Urothelium cell line (cell line): ENCODE measurements at regions not wholly inside any gene's neighbourhood (a gene's known extent, or its start where the extent isn't known, plus 50 kb on each side); places are given as distances from the start of the nearest gene placed in this dataset.

Experiments
- DNase-seq: peaks from one replicate; pipeline ENCODE4 v3.0.0; 2011; ENCODE audit warnings: low spot score, mixed read lengths
- FAIRE-seq: peaks from 2 replicates; lab custom pipeline; 2011; peaks lifted over from hg19 to GRCh38; lab: Jason Lieb, UNC

DNA sequence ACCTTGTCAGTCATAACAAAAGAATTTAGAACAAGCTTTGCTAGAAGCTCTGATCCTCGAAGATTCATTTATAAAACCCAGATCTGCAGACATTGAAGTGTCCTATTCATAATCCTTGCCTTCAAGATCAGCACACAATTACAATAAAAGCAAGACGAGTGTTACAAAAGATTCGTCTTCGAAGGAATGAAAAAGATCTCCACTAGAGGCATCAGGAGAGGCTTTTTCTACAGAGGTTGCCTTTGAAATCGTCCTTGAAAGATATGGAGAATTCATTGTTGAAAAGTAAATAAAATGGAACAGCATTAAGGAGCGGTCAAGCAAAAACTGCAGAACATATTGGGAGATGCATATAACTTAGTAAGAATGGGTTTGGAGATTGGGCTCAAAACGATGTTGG, 146.4 kb downstream of the BMP4 start:
- FAIRE-seq (no peak), DNase-seq (no peak)

DNA sequence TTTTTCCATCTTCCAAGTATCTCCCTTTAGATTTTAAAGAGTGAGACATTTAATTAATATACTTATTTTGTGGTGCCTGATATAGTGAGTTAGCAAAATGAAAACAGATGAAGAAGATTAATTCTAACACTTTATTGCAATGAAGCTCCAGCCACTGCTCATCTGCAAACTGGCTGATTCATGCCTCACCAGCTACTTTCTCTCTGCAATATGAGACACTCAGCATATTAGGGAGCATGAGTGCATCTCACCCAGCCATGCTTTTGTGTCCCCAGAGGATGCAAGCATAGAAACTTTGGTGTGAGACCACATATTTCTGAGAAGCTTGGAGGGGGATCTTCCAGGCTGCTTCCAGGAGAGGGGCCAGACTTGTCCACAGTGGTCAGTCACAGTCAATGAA, 148.6 kb downstream of the BMP4 start:
- DNase-seq = no peak

DNA sequence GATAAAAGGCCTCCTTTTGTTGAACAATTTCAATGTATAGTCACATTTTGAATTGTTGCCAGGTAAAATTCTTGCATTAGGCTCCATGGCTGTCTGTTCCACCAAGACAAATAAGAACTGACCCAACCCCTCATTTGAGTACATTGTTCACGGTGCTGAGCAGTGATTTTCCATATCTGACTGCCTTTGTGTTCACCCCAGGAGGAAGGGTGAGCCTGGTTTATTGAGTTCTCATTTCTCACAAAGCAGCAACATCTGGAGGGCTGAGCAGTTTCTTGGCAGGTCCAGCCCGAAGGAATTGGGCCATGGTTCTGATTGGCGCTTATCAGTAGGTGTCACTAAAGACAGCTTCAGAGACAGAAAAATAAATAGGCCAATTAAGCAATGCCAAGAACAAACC, 149.1 kb downstream of the BMP4 start:
- FAIRE-seq = no peak

More for the DNA sequence above, 148.6 kb downstream of the BMP4 start:
- peak; percentile 75 for FAIRE-seq

DNA sequence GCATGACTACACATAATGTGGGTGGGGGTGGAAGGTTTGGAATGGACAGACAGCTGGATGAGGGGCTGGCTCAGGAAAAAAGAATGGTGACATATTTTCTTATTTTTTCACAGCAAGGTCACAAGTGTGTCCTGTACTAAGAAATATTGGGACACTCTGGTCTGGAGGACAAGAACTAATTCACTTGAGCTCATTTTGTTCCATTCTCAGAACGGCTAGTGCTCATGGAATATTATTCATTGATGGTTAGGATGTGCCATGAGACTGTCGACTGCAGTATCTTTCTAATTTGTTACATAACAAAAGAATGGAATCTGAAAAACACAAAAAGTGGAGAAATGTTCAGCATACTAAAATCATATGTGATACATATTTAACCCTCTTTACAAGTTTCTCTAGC, 149.5 kb downstream of the BMP4 start:
- FAIRE-seq (no peak), DNase-seq (no peak)

More for the DNA sequence above, 149.1 kb downstream of the BMP4 start:
- DNase-seq = no peak

DNA sequence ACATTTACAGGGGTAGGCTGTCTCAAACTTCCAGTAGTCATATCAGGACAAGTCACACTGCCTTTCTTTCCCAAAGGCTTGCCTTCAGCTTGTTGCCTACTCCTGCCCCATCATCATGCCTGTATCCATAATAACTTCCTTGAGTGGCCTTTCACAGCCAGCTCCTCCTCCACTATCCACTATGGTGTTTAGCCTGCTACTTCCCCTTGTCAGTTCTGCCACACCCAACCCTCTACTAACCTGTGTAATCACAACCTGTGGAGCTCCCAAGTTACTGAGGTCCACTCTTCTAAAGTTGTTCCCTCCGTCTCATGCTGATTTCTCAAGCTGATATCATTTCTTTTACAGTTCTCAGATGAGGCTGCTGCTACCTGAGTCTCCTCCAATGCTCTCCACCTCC, 159.9 kb downstream of the BMP4 start:
- peak; percentile 87 for FAIRE-seq

DNA sequence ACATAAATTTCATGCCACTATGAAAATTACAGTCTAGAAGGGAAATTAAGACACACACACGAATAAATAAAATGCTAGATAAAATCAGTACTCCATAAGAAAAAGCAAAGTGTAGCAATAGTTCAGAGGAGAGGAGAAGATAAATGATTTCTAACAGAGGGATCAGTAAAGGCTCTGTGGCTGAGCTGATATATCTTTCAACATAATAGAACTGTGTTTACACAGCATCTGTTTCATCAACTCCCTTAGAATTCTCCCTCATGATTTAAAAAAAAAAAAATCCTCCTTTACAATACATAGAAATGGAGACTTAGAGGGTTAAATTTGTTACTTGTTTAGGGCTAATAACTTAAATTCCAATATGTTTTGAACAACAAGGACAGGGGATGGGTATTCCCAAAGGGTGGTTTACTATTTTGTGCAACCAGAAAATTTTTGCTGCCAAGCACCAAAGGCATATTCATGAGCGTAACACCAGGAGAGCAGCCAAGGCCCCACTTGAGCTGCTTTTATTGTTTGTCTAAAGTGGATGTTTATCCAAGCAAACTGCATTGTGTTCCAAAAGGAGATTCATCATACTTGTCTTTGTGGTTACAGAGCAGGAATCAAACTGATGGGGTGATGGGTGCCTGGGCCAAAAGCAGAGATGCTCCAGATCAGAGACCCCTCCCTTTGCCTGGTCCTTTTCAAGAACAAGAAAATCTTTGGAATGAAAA, 162.7 kb downstream of the BMP4 start:
- FAIRE-seq (peak; percentile 65), DNase-seq (peak; percentile 25)

More for the DNA sequence above, 159.9 kb downstream of the BMP4 start:
- DNase-seq = no peak

DNA sequence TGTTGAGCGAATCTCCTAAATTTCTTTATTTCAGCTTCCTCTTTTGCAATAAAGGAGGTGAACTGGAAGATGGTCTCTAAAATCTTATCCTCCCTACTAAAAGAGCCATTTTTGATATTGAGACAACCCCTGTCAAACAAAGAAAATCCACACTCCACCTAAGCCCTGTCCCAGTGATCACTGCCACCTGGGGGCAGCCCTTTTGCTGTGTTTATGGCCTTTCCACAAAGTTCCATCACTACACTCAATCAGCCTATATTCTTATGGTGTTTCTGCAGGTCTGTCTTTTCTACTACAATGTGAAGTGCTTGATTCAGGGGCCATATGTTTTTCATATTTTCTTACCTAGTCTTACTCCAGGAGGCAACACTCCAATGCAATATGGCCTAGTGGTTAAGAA, 163.7 kb downstream of the BMP4 start:
- no peak for FAIRE-seq
- DNase-seq = no peak

DNA sequence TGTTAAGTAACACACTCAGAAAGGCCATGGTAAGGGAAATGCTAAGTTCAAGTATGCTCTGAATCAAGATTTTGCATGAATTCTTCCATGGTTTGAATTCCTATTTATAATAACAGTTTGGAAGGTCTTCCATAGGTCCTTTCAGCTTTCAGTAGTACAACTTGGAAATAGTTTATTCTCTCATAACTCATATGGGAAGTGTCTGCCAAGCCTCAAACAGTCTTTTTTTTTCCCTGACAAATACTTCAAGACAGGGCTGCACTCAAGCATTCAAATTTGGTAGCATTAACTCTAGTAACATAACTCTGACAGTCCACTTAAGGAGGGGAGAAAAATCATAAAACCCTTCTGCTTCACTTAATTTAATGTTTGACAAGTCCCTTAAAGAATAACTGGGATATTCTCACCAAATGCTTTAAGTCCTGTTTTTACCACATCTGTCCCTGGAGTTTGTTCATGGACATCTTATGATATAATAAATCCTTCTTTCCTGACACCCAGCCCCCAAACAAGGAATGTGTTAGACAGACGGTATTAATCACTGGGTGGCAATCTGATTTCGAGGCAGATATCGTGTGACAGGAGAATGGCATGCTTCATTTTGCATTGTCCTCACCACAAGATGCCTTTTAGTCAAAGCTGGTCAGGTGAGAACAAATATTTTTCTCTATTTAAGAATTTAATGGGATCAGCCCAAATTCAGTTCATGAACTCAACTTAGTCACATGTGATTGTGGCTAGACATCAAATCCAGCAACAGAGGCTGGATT, 165.7 kb downstream of the BMP4 start:
- peak; percentile 26 for DNase-seq
- FAIRE-seq = peak; percentile 73

DNA sequence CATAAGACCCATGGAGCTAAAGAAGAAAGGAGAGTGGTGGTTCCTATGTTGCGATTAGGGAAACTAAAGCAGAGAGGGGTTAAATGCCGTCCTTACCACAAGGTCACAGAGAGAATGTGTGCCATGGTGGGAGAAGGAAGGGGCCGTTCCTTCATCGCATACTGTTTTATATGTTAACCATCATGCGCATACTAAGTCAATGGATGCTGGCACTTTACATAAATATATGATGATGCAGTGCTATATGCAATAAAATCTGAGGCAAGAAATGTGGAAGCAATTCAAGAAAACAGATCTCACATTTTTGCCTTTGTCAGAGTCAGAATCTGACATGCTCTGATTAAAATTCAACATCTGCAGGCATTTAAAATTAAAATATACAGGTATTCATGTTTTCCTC, 168.1 kb downstream of the BMP4 start:
- DNase-seq (no peak), FAIRE-seq (peak; percentile 78)

DNA sequence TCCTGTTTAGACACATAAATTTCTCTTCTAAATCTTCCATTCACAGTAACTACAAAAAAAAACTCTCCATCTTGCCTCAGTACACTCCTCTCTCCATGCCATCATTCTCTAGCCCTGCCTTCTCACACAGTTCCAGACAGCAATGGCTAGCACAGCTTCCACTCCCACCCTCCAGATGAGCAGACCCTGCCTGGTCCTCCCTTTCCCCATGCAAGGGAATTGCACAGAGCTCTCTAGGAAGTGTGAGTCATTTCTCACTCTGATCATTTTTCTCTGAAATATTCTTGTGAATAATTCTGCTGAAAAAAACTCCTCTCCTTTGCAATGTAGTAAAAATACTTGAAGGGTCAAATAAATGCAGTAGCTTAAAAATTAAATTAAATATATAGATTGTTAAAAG, 170.6 kb downstream of the BMP4 start:
- no peak for FAIRE-seq

DNA sequence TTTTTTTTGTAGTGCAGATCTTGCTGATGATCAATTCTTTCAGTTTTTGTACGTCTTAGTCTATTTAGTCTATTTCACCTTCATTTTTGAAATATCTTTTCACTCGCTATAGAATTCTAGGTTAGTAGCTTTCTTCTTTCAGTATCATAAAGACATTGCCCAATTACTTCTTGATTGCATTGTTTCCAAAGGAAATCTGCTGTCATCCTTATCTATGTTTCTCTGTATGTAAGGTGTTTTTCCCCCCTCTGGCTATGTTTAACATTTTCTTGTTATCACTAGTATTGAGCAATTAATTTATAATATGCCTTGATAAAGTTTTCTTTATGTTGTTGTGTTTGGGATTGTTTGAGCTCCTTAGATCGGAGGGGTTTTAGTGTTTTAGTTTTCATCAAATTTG, 171.9 kb downstream of the BMP4 start:
- DNase-seq (no peak), FAIRE-seq (no peak)

More for the DNA sequence above, 170.6 kb downstream of the BMP4 start:
- DNase-seq = no peak

DNA sequence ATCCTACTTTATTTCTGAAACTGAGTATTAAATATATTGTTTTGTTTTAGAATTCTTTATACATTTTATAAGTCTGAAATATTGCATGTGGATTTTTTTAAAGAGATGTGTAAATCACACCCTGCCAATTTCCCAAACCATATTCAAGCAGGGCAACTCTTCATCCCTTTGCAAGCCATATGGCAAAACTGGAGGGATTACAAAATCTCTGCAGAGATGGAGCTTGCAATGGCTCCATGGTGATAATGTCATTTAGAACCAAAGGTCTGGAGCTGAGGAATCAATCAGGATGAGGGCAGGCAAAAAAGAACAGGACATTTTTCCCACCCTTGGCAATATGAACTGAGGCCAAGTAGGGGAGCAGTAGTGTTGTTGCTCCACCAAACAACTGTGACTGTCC, 173.4 kb downstream of the BMP4 start:
- no peak for DNase-seq
- no peak for FAIRE-seq

DNA sequence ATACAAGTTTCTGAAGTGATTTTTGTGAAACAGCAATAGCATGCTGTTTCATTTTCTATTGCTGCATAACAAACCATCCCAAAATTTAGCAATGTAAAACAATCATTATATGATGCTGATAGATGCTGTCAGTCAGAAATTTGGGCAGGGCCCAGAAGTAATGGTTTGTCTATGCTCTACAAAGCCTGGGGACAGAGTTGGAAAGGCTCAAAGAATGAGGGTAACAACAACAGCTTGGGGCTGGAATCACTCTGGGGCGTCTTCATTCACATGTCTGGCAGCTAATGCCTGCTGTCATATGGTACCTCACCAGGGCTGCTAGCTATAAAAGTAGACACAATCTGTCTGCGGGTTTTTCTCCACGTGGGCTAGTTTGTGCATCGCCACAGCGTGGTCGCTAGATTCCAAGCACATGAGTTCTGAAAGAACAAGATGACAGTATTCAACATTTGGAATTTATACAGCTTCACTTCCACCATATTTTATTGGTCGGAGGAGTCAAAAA, 176.5 kb downstream of the BMP4 start:
- no peak for FAIRE-seq

DNA sequence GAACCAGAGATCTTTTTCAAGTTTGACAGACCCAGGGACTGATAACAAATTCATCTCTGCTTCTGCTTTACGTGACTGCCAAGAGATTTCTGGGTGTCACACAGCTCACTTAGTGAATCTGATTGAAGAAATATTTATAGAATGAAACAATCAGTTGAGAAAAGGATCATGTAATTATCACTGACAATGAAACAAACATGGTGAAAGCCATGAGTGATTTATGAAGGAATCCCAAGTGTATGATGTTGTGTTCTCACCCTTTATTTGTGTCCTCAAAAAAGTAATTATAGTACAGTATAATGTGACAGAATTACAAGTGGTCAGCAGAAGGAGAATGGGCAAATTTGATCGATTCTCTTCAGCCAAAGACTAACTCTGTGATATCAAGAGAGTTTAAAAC, 177.3 kb downstream of the BMP4 start:
- FAIRE-seq = no peak
- no peak for DNase-seq

More for the DNA sequence above, 176.5 kb downstream of the BMP4 start:
- no peak for DNase-seq

DNA sequence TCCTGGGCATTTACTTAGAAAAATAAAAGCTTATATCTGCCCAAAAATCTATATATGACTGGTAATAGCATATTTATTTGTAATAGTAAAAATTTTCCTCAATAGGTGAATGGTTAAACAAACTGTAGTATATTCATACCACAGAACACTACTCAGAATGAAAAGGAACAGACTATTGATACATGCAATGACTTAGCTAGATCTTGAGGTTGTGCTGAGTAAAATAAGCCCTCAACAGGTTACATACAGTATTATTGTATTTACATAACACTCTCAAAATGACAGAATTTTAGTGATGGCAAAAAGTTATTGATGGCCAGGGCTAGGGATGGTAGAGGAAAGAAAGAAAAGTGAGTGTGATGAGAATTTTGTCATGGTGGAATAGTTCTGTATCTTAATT, 178.4 kb downstream of the BMP4 start:
- FAIRE-seq = no peak

DNA sequence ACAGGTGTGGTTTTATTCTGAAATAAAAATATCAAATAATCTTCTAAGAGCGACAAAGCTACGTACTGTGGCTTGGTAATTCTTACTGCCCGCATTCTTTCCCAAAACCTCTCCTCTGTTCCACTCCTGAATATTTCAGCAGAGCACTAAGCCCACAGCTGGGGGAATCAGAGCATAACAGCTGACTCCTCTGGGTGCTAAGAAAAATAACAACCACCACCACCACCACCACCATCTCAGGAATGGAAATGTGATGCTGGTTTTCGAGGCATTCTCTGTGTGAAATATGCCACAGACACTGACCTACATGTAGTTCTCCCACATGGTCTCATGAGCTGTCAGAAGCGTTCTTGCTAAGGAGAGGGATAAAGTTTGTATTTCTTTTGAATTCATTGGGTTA, 183.7 kb downstream of the BMP4 start:
- FAIRE-seq = peak; percentile 73

More for the DNA sequence above, 178.4 kb downstream of the BMP4 start:
- no peak for DNase-seq

DNA sequence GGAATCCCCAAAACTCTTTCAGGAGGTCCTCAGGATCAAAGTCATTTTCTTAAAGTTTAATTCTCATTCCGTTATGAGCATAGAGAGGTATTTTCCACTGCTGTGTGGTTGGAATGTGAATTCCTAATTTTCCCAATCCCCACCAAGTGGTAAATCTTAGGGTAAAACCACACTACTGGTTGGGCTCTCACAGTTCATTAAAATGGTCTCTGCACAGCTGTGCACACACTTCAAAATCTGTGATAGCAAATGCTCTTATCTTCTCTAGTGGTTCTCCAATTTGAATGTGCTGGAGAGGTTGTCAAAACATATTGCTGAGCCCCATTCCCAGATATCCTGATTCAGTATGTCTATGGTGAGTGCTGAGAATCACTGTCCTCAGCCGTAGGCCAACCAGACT, 189.1 kb downstream of the BMP4 start:
- DNase-seq (no peak), FAIRE-seq (no peak)

More for the DNA sequence above, 183.7 kb downstream of the BMP4 start:
- DNase-seq = no peak

DNA sequence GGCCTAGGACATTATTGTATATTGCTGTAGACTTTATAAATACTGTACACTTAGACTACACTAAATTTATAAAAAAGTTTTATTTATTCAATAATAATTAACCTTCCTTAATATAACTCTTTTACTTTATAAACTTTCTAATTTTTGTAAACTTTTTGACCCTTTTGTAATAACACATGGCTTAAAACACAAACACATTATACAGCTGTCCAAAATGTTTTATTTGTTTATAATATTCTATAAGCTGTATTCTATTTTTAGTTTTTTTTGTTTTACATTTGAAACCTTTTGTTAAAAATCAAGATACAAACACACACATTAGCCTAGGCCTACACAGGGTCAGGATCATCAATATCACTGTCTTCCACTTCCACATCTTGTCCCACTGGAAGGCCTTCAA, 190.0 kb downstream of the BMP4 start:
- DNase-seq (no peak), FAIRE-seq (no peak)

DNA sequence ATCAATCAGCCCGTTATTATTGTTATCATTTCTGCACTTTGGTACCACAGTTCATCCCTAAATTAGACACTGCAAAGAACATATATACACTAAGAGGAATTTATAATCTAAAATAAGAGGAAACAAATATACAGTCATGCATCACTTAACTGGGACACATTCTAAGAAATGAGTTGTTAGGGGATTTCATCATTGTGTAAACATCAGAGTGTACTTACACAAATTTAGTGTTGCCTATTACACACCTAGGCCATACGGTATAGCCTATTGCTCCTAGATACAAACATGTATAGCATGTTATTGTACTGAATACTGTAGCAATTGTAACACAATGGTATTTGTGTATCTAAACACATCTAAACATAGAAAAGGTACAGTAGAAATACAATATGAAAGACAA, 190.5 kb downstream of the BMP4 start:
- DNase-seq = no peak
- peak; percentile 81 for FAIRE-seq

DNA sequence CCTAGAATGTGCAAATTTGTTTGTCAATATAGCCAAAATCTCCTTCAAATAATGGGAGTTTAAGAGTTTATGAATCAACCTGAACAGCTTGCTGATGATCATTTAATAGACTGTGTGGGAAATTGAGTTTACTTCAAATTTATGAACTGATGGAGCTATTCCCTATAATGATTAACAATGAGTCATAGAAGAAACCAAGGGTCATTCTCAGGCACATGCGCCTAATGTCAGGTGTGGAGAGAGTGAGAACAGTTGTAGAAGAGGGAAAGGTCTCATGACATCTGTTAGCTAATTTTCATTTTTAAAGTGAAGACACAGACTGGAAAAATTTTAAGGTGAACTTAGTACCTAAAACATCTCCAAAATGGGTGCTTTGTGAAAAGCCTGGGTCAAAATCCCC, 191.8 kb downstream of the BMP4 start:
- no peak for FAIRE-seq
- DNase-seq = no peak

DNA sequence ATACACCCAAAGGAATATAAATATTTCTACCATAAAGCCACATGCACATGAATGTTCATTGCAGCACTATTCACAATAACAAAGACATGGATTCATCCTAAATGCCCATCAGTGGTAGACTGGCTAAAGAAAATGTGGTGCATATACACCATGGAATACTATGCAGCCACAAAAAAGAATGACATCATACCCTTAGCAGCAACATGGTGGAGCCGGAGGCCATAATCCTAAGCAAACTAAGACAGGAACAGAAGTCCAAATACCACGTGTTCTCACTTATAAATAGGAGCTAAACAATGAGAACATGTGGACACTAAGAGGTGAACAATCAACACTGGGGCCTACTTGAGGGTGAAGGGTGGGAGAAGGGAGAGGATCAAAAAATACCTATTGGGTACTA, 198.5 kb downstream of the BMP4 start:
- peak; percentile 78 for FAIRE-seq
- DNase-seq = no peak

DNA sequence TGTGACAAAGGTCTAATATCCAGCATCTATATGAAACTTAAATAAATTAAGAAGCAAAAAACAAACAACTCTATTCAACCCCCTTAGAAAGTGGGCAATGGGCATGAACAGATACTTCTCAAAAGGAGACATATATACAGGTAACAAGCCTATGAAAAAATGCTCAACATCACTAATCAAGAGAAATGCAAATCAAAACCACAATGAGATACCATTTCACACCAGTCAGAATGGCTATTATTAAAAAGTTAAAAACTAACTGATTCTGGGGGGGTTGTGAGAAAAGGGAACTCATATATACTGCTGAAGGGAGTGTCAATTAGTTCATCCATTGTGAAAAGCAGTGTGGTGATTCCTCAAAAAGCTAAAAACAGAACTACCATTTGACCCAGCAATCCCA, 198.9 kb downstream of the BMP4 start:
- DNase-seq (no peak), FAIRE-seq (no peak)
